DND-41 (cell line): ENCODE measurements at regions not wholly inside any gene's neighbourhood (a gene's known extent, or its start where the extent isn't known, plus 50 kb on each side); places are given as distances from the start of the nearest gene placed in this dataset.

ENCODE experiments used
- ATAC-seq: fragments of 200-7000 bp; cut with Tn5 transposase; 3 replicates; pipeline ENCODE4 v1.9.1; 2021; ENCODE audit warnings: low read depth; ENCODE audit not compliant: insufficient read depth
- DNase-seq: peaks from one replicate; pipeline ENCODE4 v3.0.0-alpha.2; 2020
- H2AFZ ChIP-seq: 2 replicates; pipeline ENCODE4 v1.6.0; 2012; ENCODE audit warnings: low read depth, low read length
- H3K27ac ChIP-seq: 2 replicates; pipeline ENCODE4 v1.5.1; 2012; ENCODE audit warnings: low read length, inconsistent platforms
- H3K27me3 ChIP-seq: fragments of 200-600 bp; sonication (generic); 2 replicates; pipeline ENCODE4 v1.6.0; 2012; ENCODE audit warnings: low read length, mild to moderate bottlenecking, inconsistent platforms; ENCODE audit not compliant: insufficient read depth, poor library complexity
- H3K36me3 ChIP-seq: 2 replicates; pipeline ENCODE4 v1.5.1; 2012; ENCODE audit warnings: low read length, inconsistent platforms; ENCODE audit not compliant: insufficient read depth
- H3K4me1 ChIP-seq: 2 replicates; pipeline ENCODE4 v1.5.1; 2012; ENCODE audit warnings: mild to moderate bottlenecking, low read length; ENCODE audit not compliant: insufficient read depth
- H3K4me2 ChIP-seq: 2 replicates; pipeline ENCODE4 v1.6.0; 2012; ENCODE audit warnings: mild to moderate bottlenecking, moderate library complexity, low read length, inconsistent platforms; ENCODE audit not compliant: insufficient read depth
- H3K4me3 ChIP-seq, 2 experiments: fragments of 200-600 bp in 1 of 2; shearing (Covaris generic) in 1 of 2; 2 replicates each; pipeline ENCODE4 v1.5.1; 2012 to 2016; ENCODE audit warnings: inconsistent platforms in 2 of 2, low read length in 2 of 2, mild to moderate bottlenecking in 2 of 2, low read depth in 1 of 2, moderate library complexity in 1 of 2
- H3K79me2 ChIP-seq: 2 replicates; pipeline ENCODE4 v1.6.0; 2012; ENCODE audit warnings: low read length, inconsistent platforms; ENCODE audit not compliant: insufficient read depth
- H3K9ac ChIP-seq: 2 replicates; pipeline ENCODE4 v1.6.0; 2012; ENCODE audit warnings: low read depth, mild to moderate bottlenecking, inconsistent platforms, low read length, moderate library complexity
- H3K9me3 ChIP-seq: 2 replicates; pipeline ENCODE4 v1.5.1; 2012; ENCODE audit warnings: low read length, moderate library complexity, mild to moderate bottlenecking, inconsistent platforms; ENCODE audit not compliant: insufficient read depth, severe bottlenecking
- H4K20me1 ChIP-seq: 2 replicates; pipeline ENCODE4 v1.6.0; 2012; ENCODE audit warnings: low read length; ENCODE audit not compliant: insufficient read depth
- EZH2 ChIP-seq: IDR thresholded peaks from 3 replicates; pipeline ENCODE4 v1.6.1; 2012; ENCODE audit warnings: borderline replicate concordance, low read depth, mild to moderate bottlenecking, moderate library complexity, low read length, inconsistent platforms; ENCODE audit not compliant: severe bottlenecking
- TF ChIP-seq, protein P1 (sequence below): IDR thresholded peaks from 2 replicates; pipeline ENCODE4 v1.5.1; 2012; ENCODE audit warnings: borderline replicate concordance, low read length, moderate library complexity, mild to moderate bottlenecking; ENCODE audit not compliant: poor library complexity, severe bottlenecking; ENCODE audit errors: extremely low read depth

DNA sequence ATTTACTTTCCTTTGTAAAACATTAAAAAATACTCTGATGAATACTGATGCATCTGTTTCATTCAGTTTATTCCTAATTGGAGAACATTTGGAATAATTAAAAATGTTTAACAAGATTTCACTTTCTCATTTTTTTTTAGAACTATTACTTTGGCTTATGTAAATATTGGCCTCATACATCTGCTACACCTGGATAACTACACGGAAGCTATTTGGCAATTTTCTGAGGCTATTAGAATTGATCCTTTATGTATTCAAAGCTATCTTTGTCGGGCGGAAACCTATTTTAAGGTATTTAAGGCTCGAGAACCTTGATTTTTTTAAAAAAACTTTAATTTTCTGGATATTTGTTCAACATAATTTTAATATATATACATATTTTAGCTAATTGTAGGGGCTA is 196.7 kb downstream of the TTC6 start:
- H3K4me3 ChIP-seq: no peak overlapping the region
- H3K9me3 ChIP-seq: no peaks in the 10 kb centered on the region
- DNase-seq (no peak), ATAC-seq (no peak)
- H4K20me1 ChIP-seq: no peaks in the 10 kb centered on the region
- H3K9ac ChIP-seq: no peak overlapping the region
- no peak overlapping the region for H2AFZ ChIP-seq
- no peaks in the 10 kb centered on the region for H3K36me3 ChIP-seq
- H3K4me1 ChIP-seq: no peaks in the 10 kb centered on the region
- no peaks in the 10 kb centered on the region for H3K79me2 ChIP-seq
- H3K4me2 ChIP-seq: no peak overlapping the region
- peaks cover 4% of the 10 kb centered on the region for H3K27me3 ChIP-seq
- H3K27ac ChIP-seq: no peak overlapping the region
- TF ChIP-seq, protein P1, sequence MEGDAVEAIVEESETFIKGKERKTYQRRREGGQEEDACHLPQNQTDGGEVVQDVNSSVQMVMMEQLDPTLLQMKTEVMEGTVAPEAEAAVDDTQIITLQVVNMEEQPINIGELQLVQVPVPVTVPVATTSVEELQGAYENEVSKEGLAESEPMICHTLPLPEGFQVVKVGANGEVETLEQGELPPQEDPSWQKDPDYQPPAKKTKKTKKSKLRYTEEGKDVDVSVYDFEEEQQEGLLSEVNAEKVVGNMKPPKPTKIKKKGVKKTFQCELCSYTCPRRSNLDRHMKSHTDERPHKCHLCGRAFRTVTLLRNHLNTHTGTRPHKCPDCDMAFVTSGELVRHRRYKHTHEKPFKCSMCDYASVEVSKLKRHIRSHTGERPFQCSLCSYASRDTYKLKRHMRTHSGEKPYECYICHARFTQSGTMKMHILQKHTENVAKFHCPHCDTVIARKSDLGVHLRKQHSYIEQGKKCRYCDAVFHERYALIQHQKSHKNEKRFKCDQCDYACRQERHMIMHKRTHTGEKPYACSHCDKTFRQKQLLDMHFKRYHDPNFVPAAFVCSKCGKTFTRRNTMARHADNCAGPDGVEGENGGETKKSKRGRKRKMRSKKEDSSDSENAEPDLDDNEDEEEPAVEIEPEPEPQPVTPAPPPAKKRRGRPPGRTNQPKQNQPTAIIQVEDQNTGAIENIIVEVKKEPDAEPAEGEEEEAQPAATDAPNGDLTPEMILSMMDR: no peak
- no peak for TF ChIP-seq EZH2

GRCh38 chr14:37796703-37797416 is 201.4 kb downstream of the TTC6 start:
- no peak overlapping the region for H3K27ac ChIP-seq
- no peaks in the 10 kb centered on the region for H3K79me2 ChIP-seq
- H4K20me1 ChIP-seq: no peaks in the 10 kb centered on the region
- no peak for ATAC-seq
- H3K9ac ChIP-seq: no peak overlapping the region
- no peak for DNase-seq
- H3K9me3 ChIP-seq: no peaks in the 10 kb centered on the region
- no peaks in the 10 kb centered on the region for H3K36me3 ChIP-seq
- TF ChIP-seq, protein P1: no peak
- no peak for TF ChIP-seq EZH2
- no peak overlapping the region for H3K4me2 ChIP-seq
- no peaks in the 10 kb centered on the region for H3K4me1 ChIP-seq
- H3K27me3 ChIP-seq: peaks cover 4% of the 10 kb centered on the region
- no peak overlapping the region for H3K4me3 ChIP-seq
- H2AFZ ChIP-seq: no peak overlapping the region

GRCh38 chr14:37797675-37798074 is 202.2 kb downstream of the TTC6 start:
- H3K4me3 ChIP-seq: no peak overlapping the region
- H3K9ac ChIP-seq: no peak overlapping the region
- no peaks in the 10 kb centered on the region for H4K20me1 ChIP-seq
- H3K36me3 ChIP-seq: no peaks in the 10 kb centered on the region
- no peak for DNase-seq
- H3K4me2 ChIP-seq: no peak overlapping the region
- no peaks in the 10 kb centered on the region for H3K9me3 ChIP-seq
- peaks cover 4% of the 10 kb centered on the region for H3K27me3 ChIP-seq
- no peak overlapping the region for H3K27ac ChIP-seq
- no peaks in the 10 kb centered on the region for H3K4me1 ChIP-seq
- TF ChIP-seq EZH2: no peak
- TF ChIP-seq, protein P1: no peak
- H3K79me2 ChIP-seq: no peaks in the 10 kb centered on the region
- no peak for ATAC-seq
- no peak overlapping the region for H2AFZ ChIP-seq
